OCI-LY7 (cell line): ENCODE measurements at regions not wholly inside any gene's neighbourhood (a gene's known extent, or its start where the extent isn't known, plus 50 kb on each side); places are given as distances from the start of the nearest gene placed in this dataset.

Experiments used
- BruUV-seq: library from RNA; stranded (reverse); fragments of 400-500 nt; replicated peaks from 2 replicates; lab custom pipeline; 2021; lab: Mats Ljungman, UMichigan
- CTCF ChIA-PET: fragments of 300-600 bp; sonication (Branson Sonifier 250); formaldehyde crosslinking; loops from one replicate; lab custom pipeline; 2022; ENCODE audit warnings: antibody characterized with exemption; ENCODE audit not compliant: unreplicated experiment; lab: Charles Lee
- POLR2A ChIA-PET: fragments of 300-600 bp; sonication (Branson Sonifier 250); formaldehyde crosslinking; loops from one replicate; lab custom pipeline; 2022; ENCODE audit warnings: antibody characterized with exemption; lab: Charles Lee
- DNase-seq: peaks from one replicate; pipeline ENCODE4 v3.0.0-alpha.2; 2015; ENCODE audit warnings: low spot score
- H2AFZ ChIP-seq: fragments of 200-600 bp; sonication (generic), shearing (Covaris generic); 2 replicates; pipeline ENCODE4 v1.6.1; 2014; ENCODE audit warnings: mild to moderate bottlenecking, antibody characterized with exemption, low read length, moderate library complexity
- H3K27ac ChIP-seq: fragments of 200-600 bp; sonication (generic); 2 replicates; pipeline ENCODE4 v1.5.1; 2014; ENCODE audit warnings: mixed run types, low read depth, mild to moderate bottlenecking, moderate library complexity, low read length, inconsistent platforms; ENCODE audit not compliant: poor library complexity, severe bottlenecking
- H3K36me3 ChIP-seq: fragments of 200-600 bp; sonication (generic); 2 replicates; pipeline ENCODE4 v1.6.1; 2014; ENCODE audit warnings: mild to moderate bottlenecking, antibody characterized with exemption, low read length, moderate library complexity, mixed read lengths; ENCODE audit not compliant: insufficient read depth
- H3K4me1 ChIP-seq: fragments of 200-600 bp; sonication (generic); 2 replicates; pipeline ENCODE4 v1.5.1; 2014; ENCODE audit warnings: mild to moderate bottlenecking, low read length; ENCODE audit not compliant: insufficient read depth, poor library complexity, severe bottlenecking
- H3K4me2 ChIP-seq: fragments of 200-600 bp; sonication (generic); 2 replicates; pipeline ENCODE4 v1.6.1; 2014; ENCODE audit warnings: mild to moderate bottlenecking, low read length
- H3K4me3 ChIP-seq: fragments of 200-600 bp; sonication (generic); 2 replicates; pipeline ENCODE4 v1.5.1; 2014; ENCODE audit warnings: mild to moderate bottlenecking, low read depth, low read length; ENCODE audit not compliant: poor library complexity, severe bottlenecking
- H3K79me2 ChIP-seq: fragments of 200-600 bp; sonication (generic); 2 replicates; pipeline ENCODE4 v1.6.1; 2016; ENCODE audit warnings: low read depth, mild to moderate bottlenecking, low read length, moderate library complexity, mixed read lengths; ENCODE audit not compliant: insufficient read depth
- H3K9me2 ChIP-seq: fragments of 200-600 bp; sonication (generic); 2 replicates; pipeline ENCODE4 v1.6.1; 2016; ENCODE audit warnings: mild to moderate bottlenecking, low read length, mixed read lengths; ENCODE audit not compliant: insufficient read depth
- H3K9me3 ChIP-seq: fragments of 200-600 bp; sonication (generic); 2 replicates; pipeline ENCODE4 v1.6.1; 2014; ENCODE audit warnings: mild to moderate bottlenecking, mixed run types, low read length, mixed read lengths
- H4K20me1 ChIP-seq: fragments of 200-600 bp; sonication (generic); 2 replicates; pipeline ENCODE4 v1.6.1; 2014; ENCODE audit warnings: mild to moderate bottlenecking, antibody characterized with exemption, low read length, moderate library complexity, mixed read lengths; ENCODE audit not compliant: insufficient read depth
- CTCF ChIP-seq: fragments of 200-600 bp; sonication (generic); conservative IDR thresholded peaks from 2 replicates; pipeline ENCODE4 v1.5.1; 2014; ENCODE audit warnings: mild to moderate bottlenecking, antibody characterized with exemption, low read length, moderate library complexity, mixed read lengths
- EZH2phosphoT487 ChIP-seq: fragments of 200-600 bp; sonication (generic); IDR thresholded peaks from 2 replicates; pipeline ENCODE4 v1.6.1; 2018; ENCODE audit warnings: low read depth, borderline replicate concordance, mild to moderate bottlenecking, mixed run types, antibody characterized with exemption, low read length, moderate library complexity, mixed read lengths
- intact Hi-C: fragments of 100-400 bp; cut with micrococcal nuclease; formaldehyde crosslinking; loops from one replicate; pipeline ENCODE4 v1.10.0; 2022; ENCODE audit not compliant: unreplicated experiment

GRCh38 chr10:59463909-59464308 lies 101.6 kb upstream of the FAM13C start:
- Histone ChIP-seq H2AFZ (no peak overlapping the region), H4K20me1 (no peaks in the 10 kb centered on the region), H3K36me3 (no peaks in the 10 kb centered on the region), H3K4me3 (no peak overlapping the region), H3K9me2 (no peaks in the 10 kb centered on the region), H3K4me1 (no peaks in the 10 kb centered on the region), H3K9me3 (no peaks in the 10 kb centered on the region), H3K79me2 (no peaks in the 10 kb centered on the region), H3K27ac (no peak overlapping the region), H3K4me2 (no peak overlapping the region)
- DNase-seq: no peak
- BruUV-seq: no TSS peak
- POLR2A ChIA-PET: no interaction called here
- CTCF ChIA-PET: no interaction called here
- intact Hi-C loops: no loop called here
- TF ChIP-seq CTCF (no peak), EZH2phosphoT487 (no peak)

GRCh38 chr10:59460601-59461000 lies 98.3 kb upstream of the FAM13C start:
- TF ChIP-seq CTCF: no peak
- TF ChIP-seq EZH2phosphoT487: no peak
- no peaks in the 10 kb centered on the region for H3K36me3 ChIP-seq
- POLR2A ChIA-PET: interaction anchor here (0.5 to 1.3 kb wide), 3 partner anchors 51 to 575 kb away, joined by 3 read pairs; no protein-coding TSS in a partner anchor
- intact Hi-C loops: no loop called here
- H2AFZ ChIP-seq: no peak overlapping the region
- no peaks in the 10 kb centered on the region for H3K4me1 ChIP-seq
- DNase-seq: no peak
- no peak overlapping the region for H3K4me3 ChIP-seq
- H3K4me2 ChIP-seq: no peak overlapping the region
- H4K20me1 ChIP-seq: no peaks in the 10 kb centered on the region
- CTCF ChIA-PET: no interaction called here
- H3K79me2 ChIP-seq: no peaks in the 10 kb centered on the region
- no peaks in the 10 kb centered on the region for H3K9me2 ChIP-seq
- H3K27ac ChIP-seq: no peak overlapping the region
- no TSS peak for BruUV-seq
- H3K9me3 ChIP-seq: no peaks in the 10 kb centered on the region

- no peak overlapping the region for H3K4me2 ChIP-seq
- CTCF ChIA-PET: no interaction called here
- intact Hi-C loops: no loop called here
Measured at GRCh38 chr10:59456199-59456598, 93.8 kb upstream of the FAM13C start.

More at GRCh38 chr10:59456199-59456598, 93.8 kb upstream of the FAM13C start:
- no peak for DNase-seq
- no peaks in the 10 kb centered on the region for H3K79me2 ChIP-seq
- TF ChIP-seq EZH2phosphoT487: no peak
- TF ChIP-seq CTCF: no peak
- no peak overlapping the region for H2AFZ ChIP-seq
- BruUV-seq: no TSS peak
- no peaks in the 10 kb centered on the region for H3K9me2 ChIP-seq
- no peaks in the 10 kb centered on the region for H3K4me1 ChIP-seq
- POLR2A ChIA-PET: no interaction called here
- no peaks in the 10 kb centered on the region for H4K20me1 ChIP-seq
- no peaks in the 10 kb centered on the region for H3K36me3 ChIP-seq
- no peak overlapping the region for H3K27ac ChIP-seq
- no peaks in the 10 kb centered on the region for H3K9me3 ChIP-seq
- no peak overlapping the region for H3K4me3 ChIP-seq
